OCI-LY7 (cell line): ENCODE measurements at regions not wholly inside any gene's neighbourhood (a gene's known extent, or its start where the extent isn't known, plus 50 kb on each side); places are given as distances from the start of the nearest gene placed in this dataset.

Source experiments
- BruUV-seq: library from RNA; stranded (reverse); fragments of 400-500 nt; replicated peaks from 2 replicates; lab custom pipeline; 2021; lab: Mats Ljungman, UMichigan
- CTCF ChIA-PET: fragments of 300-600 bp; sonication (Branson Sonifier 250); formaldehyde crosslinking; loops from one replicate; lab custom pipeline; 2022; ENCODE audit warnings: antibody characterized with exemption; ENCODE audit not compliant: unreplicated experiment; lab: Charles Lee
- POLR2A ChIA-PET: fragments of 300-600 bp; sonication (Branson Sonifier 250); formaldehyde crosslinking; loops from one replicate; lab custom pipeline; 2022; ENCODE audit warnings: antibody characterized with exemption; lab: Charles Lee
- DNase-seq: peaks from one replicate; pipeline ENCODE4 v3.0.0-alpha.2; 2015; ENCODE audit warnings: low spot score
- H2AFZ ChIP-seq: fragments of 200-600 bp; sonication (generic), shearing (Covaris generic); 2 replicates; pipeline ENCODE4 v1.6.1; 2014; ENCODE audit warnings: mild to moderate bottlenecking, antibody characterized with exemption, low read length, moderate library complexity
- H3K27ac ChIP-seq: fragments of 200-600 bp; sonication (generic); 2 replicates; pipeline ENCODE4 v1.5.1; 2014; ENCODE audit warnings: mixed run types, low read depth, mild to moderate bottlenecking, moderate library complexity, low read length, inconsistent platforms; ENCODE audit not compliant: poor library complexity, severe bottlenecking
- H3K36me3 ChIP-seq: fragments of 200-600 bp; sonication (generic); 2 replicates; pipeline ENCODE4 v1.6.1; 2014; ENCODE audit warnings: mild to moderate bottlenecking, antibody characterized with exemption, low read length, moderate library complexity, mixed read lengths; ENCODE audit not compliant: insufficient read depth
- H3K4me1 ChIP-seq: fragments of 200-600 bp; sonication (generic); 2 replicates; pipeline ENCODE4 v1.5.1; 2014; ENCODE audit warnings: mild to moderate bottlenecking, low read length; ENCODE audit not compliant: insufficient read depth, poor library complexity, severe bottlenecking
- H3K4me2 ChIP-seq: fragments of 200-600 bp; sonication (generic); 2 replicates; pipeline ENCODE4 v1.6.1; 2014; ENCODE audit warnings: mild to moderate bottlenecking, low read length
- H3K4me3 ChIP-seq: fragments of 200-600 bp; sonication (generic); 2 replicates; pipeline ENCODE4 v1.5.1; 2014; ENCODE audit warnings: mild to moderate bottlenecking, low read depth, low read length; ENCODE audit not compliant: poor library complexity, severe bottlenecking
- H3K79me2 ChIP-seq: fragments of 200-600 bp; sonication (generic); 2 replicates; pipeline ENCODE4 v1.6.1; 2016; ENCODE audit warnings: low read depth, mild to moderate bottlenecking, low read length, moderate library complexity, mixed read lengths; ENCODE audit not compliant: insufficient read depth
- H3K9me2 ChIP-seq: fragments of 200-600 bp; sonication (generic); 2 replicates; pipeline ENCODE4 v1.6.1; 2016; ENCODE audit warnings: mild to moderate bottlenecking, low read length, mixed read lengths; ENCODE audit not compliant: insufficient read depth
- H3K9me3 ChIP-seq: fragments of 200-600 bp; sonication (generic); 2 replicates; pipeline ENCODE4 v1.6.1; 2014; ENCODE audit warnings: mild to moderate bottlenecking, mixed run types, low read length, mixed read lengths
- H4K20me1 ChIP-seq: fragments of 200-600 bp; sonication (generic); 2 replicates; pipeline ENCODE4 v1.6.1; 2014; ENCODE audit warnings: mild to moderate bottlenecking, antibody characterized with exemption, low read length, moderate library complexity, mixed read lengths; ENCODE audit not compliant: insufficient read depth
- CTCF ChIP-seq: fragments of 200-600 bp; sonication (generic); conservative IDR thresholded peaks from 2 replicates; pipeline ENCODE4 v1.5.1; 2014; ENCODE audit warnings: mild to moderate bottlenecking, antibody characterized with exemption, low read length, moderate library complexity, mixed read lengths
- EZH2phosphoT487 ChIP-seq: fragments of 200-600 bp; sonication (generic); IDR thresholded peaks from 2 replicates; pipeline ENCODE4 v1.6.1; 2018; ENCODE audit warnings: low read depth, borderline replicate concordance, mild to moderate bottlenecking, mixed run types, antibody characterized with exemption, low read length, moderate library complexity, mixed read lengths
- intact Hi-C: fragments of 100-400 bp; cut with micrococcal nuclease; formaldehyde crosslinking; loops from one replicate; pipeline ENCODE4 v1.10.0; 2022; ENCODE audit not compliant: unreplicated experiment

- H3K36me3 ChIP-seq: no peaks in the 10 kb centered on the region
- H2AFZ ChIP-seq: no peak overlapping the region
- no peaks in the 10 kb centered on the region for H4K20me1 ChIP-seq
- intact Hi-C loops: no loop called here
- H3K4me1 ChIP-seq: no peaks in the 10 kb centered on the region
- CTCF ChIA-PET: no interaction called here
- H3K9me3 ChIP-seq: no peaks in the 10 kb centered on the region
- no peak for TF ChIP-seq CTCF
- no peak for TF ChIP-seq EZH2phosphoT487
- no peaks in the 10 kb centered on the region for H3K9me2 ChIP-seq
- no peak for DNase-seq
- BruUV-seq: no TSS peak
- H3K4me2 ChIP-seq: no peak overlapping the region
- POLR2A ChIA-PET: no interaction called here
- no peak overlapping the region for H3K4me3 ChIP-seq
- H3K79me2 ChIP-seq: no peaks in the 10 kb centered on the region
- H3K27ac ChIP-seq: no peak overlapping the region
Observed at GRCh38 chr2:104023306-104023705, 830.6 kb upstream of the POU3F3 start.

DNA sequence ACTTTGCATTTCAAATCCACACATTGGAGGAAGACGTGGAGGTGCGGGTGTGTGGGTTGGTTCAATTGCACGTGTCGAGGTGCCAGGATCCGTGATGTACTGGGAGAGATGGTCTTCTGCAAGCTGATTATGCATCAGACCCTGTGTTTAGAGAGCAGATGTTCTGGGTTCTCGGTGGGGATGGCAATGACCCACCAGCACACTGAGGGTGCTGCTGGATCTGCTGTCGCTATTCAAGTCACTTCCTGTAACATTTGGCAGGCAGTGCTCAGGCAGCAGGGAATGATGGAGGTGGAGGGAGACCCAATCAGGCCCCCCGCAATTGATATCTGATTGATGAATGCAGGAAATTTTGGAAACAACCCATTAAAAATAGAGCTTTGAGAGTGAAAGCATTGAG, 830.1 kb upstream of the POU3F3 start:
- no peaks in the 10 kb centered on the region for H3K9me2 ChIP-seq
- no peaks in the 10 kb centered on the region for H3K4me1 ChIP-seq
- no peak for DNase-seq
- H3K4me2 ChIP-seq: no peak overlapping the region
- no peaks in the 10 kb centered on the region for H3K79me2 ChIP-seq
- no peaks in the 10 kb centered on the region for H3K36me3 ChIP-seq
- CTCF ChIA-PET: no interaction called here
- intact Hi-C loops: no loop called here
- H4K20me1 ChIP-seq: no peaks in the 10 kb centered on the region
- H2AFZ ChIP-seq: no peak overlapping the region
- no peak overlapping the region for H3K4me3 ChIP-seq
- TF ChIP-seq EZH2phosphoT487 (no peak), CTCF (no peak)
- H3K9me3 ChIP-seq: no peaks in the 10 kb centered on the region
- POLR2A ChIA-PET: no interaction called here
- BruUV-seq: no TSS peak
- H3K27ac ChIP-seq: no peak overlapping the region

DNA sequence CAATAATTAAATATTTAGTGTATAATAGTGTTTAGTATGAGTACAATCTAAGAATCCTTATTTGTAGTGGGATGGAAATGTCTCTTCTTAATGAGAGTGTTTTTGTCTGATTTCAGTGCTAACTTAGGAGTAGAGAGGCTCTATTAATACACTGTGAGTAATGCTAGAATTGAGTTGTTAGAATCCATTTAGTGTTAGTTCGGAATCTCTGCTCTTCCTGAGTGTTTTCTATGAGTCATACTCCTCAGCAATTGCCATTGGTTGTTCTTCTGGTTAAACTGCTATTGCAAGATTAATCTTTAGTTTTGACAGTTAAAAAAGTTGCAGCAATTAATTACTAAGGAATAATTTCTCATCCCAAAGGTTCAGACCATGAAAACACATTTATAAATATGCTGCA, 828.6 kb upstream of the POU3F3 start:
- BruUV-seq: no TSS peak
- H3K9me3 ChIP-seq: no peaks in the 10 kb centered on the region
- DNase-seq: no peak

More for the DNA sequence above, 828.6 kb upstream of the POU3F3 start:
- intact Hi-C loops: no loop called here
- no peaks in the 10 kb centered on the region for H3K9me2 ChIP-seq
- no peak overlapping the region for H2AFZ ChIP-seq
- TF ChIP-seq CTCF (no peak), EZH2phosphoT487 (no peak)
- no peak overlapping the region for H3K4me3 ChIP-seq
- no peak overlapping the region for H3K4me2 ChIP-seq
- H4K20me1 ChIP-seq: no peaks in the 10 kb centered on the region
- no peaks in the 10 kb centered on the region for H3K79me2 ChIP-seq
- POLR2A ChIA-PET: no interaction called here
- CTCF ChIA-PET: no interaction called here
- H3K27ac ChIP-seq: no peak overlapping the region
- H3K4me1 ChIP-seq: no peaks in the 10 kb centered on the region
- no peaks in the 10 kb centered on the region for H3K36me3 ChIP-seq
